Neural cell (in vitro differentiated cells): ENCODE measurements at regions not wholly inside any gene's neighbourhood (a gene's known extent, or its start where the extent isn't known, plus 50 kb on each side); places are given as distances from the start of the nearest gene placed in this dataset.

ENCODE experiments used
- H2AFZ ChIP-seq: fragments of 200-600, 300-800 bp; sonication (generic), shearing (Covaris generic); 2 replicates; pipeline ENCODE4 v1.6.0; 2014; ENCODE audit warnings: low read depth, mild to moderate bottlenecking, antibody characterized with exemption, low read length, moderate library complexity
- H3F3A ChIP-seq: fragments of 200-600 bp; shearing (Covaris generic); 2 replicates; pipeline ENCODE4 v1.6.1; 2016; ENCODE audit warnings: mild to moderate bottlenecking, moderate library complexity, mixed read lengths, antibody characterized with exemption, low read length; ENCODE audit not compliant: insufficient read depth, poor library complexity, severe bottlenecking
- H3K27ac ChIP-seq: fragments of 200-600, 300-800 bp; sonication (generic), shearing (Covaris generic); 2 replicates; pipeline ENCODE4 v1.5.1; 2014; ENCODE audit warnings: mild to moderate bottlenecking, low read length, moderate library complexity
- H3K27me3 ChIP-seq: fragments of 300-800, 200-600 bp; sonication (generic), shearing (Covaris generic); 2 replicates; pipeline ENCODE4 v1.6.0; 2014; ENCODE audit warnings: mild to moderate bottlenecking, low read depth, low read length, moderate library complexity; ENCODE audit not compliant: insufficient read depth
- H3K36me3 ChIP-seq: fragments of 300-800, 200-600 bp; sonication (generic), shearing (Covaris generic); 2 replicates; pipeline ENCODE4 v1.5.1; 2014; ENCODE audit warnings: mild to moderate bottlenecking, antibody characterized with exemption, low read length, moderate library complexity; ENCODE audit not compliant: insufficient read depth
- H3K4me2 ChIP-seq: fragments of 300-800, 200-600 bp; sonication (generic), shearing (Covaris generic); 2 replicates; pipeline ENCODE4 v1.6.0; 2014; ENCODE audit warnings: mild to moderate bottlenecking, low read length
- H3K4me3 ChIP-seq: fragments of 300-800, 200-600 bp; sonication (generic), shearing (Covaris generic); 2 replicates; pipeline ENCODE4 v1.5.1; 2014; ENCODE audit warnings: mild to moderate bottlenecking, low read length, moderate library complexity
- H3K79me2 ChIP-seq: fragments of 200-600 bp; shearing (Covaris generic); replicated peaks from 2 replicates; pipeline ENCODE4 v1.6.0; 2014; ENCODE audit warnings: mild to moderate bottlenecking, low read length, moderate library complexity; ENCODE audit not compliant: insufficient read depth
- H3K9ac ChIP-seq: fragments of 300-800, 200-600 bp; sonication (generic), shearing (Covaris generic); 2 replicates; pipeline ENCODE4 v1.6.1; 2016; ENCODE audit warnings: mild to moderate bottlenecking, low read length, mixed read lengths
- H3K9me2 ChIP-seq: fragments of 200-600 bp; shearing (Covaris generic); 2 replicates; pipeline ENCODE4 v1.6.1; 2016; ENCODE audit warnings: mild to moderate bottlenecking, low read length, mixed read lengths; ENCODE audit not compliant: insufficient read depth
- H3K9me3 ChIP-seq: fragments of 200-600, 300-800 bp; sonication (generic), shearing (Covaris generic); 2 replicates; pipeline ENCODE4 v1.6.1; 2016; ENCODE audit warnings: mild to moderate bottlenecking, mixed run types, low read length, moderate library complexity, mixed read lengths
- H4K20me1 ChIP-seq: fragments of 200-600 bp; shearing (Covaris generic); 2 replicates; pipeline ENCODE4 v1.6.1; 2016; ENCODE audit warnings: mild to moderate bottlenecking, mixed run types; ENCODE audit not compliant: insufficient read depth
- EP300 ChIP-seq: fragments of 450-650 bp; conservative IDR thresholded peaks from 2 replicates; pipeline ENCODE4 v1.6.1; 2014; ENCODE audit warnings: antibody characterized with exemption, mild to moderate bottlenecking, moderate library complexity; ENCODE audit not compliant: poor library complexity, severe bottlenecking
- EZH2 ChIP-seq: fragments of 200-600, 300-800 bp; shearing (Covaris generic), sonication (generic); IDR thresholded peaks from 2 replicates; pipeline ENCODE4 v1.6.1; 2014; ENCODE audit warnings: antibody characterized with exemption, low read length, borderline replicate concordance, mild to moderate bottlenecking; ENCODE audit not compliant: insufficient read depth, poor library complexity, severe bottlenecking
- MXI1 ChIP-seq: fragments of 450-650 bp; conservative IDR thresholded peaks from 2 replicates; pipeline ENCODE4 v1.6.1; 2014; ENCODE audit warnings: antibody characterized with exemption, mild to moderate bottlenecking; ENCODE audit not compliant: poor library complexity, severe bottlenecking
- POLR2AphosphoS5 ChIP-seq: IDR thresholded peaks from 2 replicates; pipeline ENCODE4 v1.6.1; 2012
- RAD21 ChIP-seq: fragments of 450-650 bp; conservative IDR thresholded peaks from 2 replicates; pipeline ENCODE4 v1.6.1; 2014; ENCODE audit warnings: antibody characterized with exemption, mild to moderate bottlenecking, moderate library complexity
- SMC3 ChIP-seq: fragments of 450-650 bp; conservative IDR thresholded peaks from 2 replicates; pipeline ENCODE4 v1.6.1; 2014; ENCODE audit warnings: antibody characterized with exemption, mild to moderate bottlenecking, moderate library complexity; ENCODE audit not compliant: poor library complexity
- TAF1 ChIP-seq: IDR thresholded peaks from 2 replicates; pipeline ENCODE4 v1.6.1; 2012; ENCODE audit warnings: low read depth
- TF ChIP-seq, protein P1 (sequence below): IDR thresholded peaks from 2 replicates; pipeline ENCODE4 v1.6.1; 2012; ENCODE audit warnings: borderline replicate concordance
- TF ChIP-seq, protein P2 (sequence below): fragments of 450-650 bp; IDR thresholded peaks from 2 replicates; pipeline ENCODE4 v1.5.1; 2014; ENCODE audit warnings: antibody characterized with exemption, mild to moderate bottlenecking, moderate library complexity; ENCODE audit not compliant: poor library complexity, severe bottlenecking

DNA sequence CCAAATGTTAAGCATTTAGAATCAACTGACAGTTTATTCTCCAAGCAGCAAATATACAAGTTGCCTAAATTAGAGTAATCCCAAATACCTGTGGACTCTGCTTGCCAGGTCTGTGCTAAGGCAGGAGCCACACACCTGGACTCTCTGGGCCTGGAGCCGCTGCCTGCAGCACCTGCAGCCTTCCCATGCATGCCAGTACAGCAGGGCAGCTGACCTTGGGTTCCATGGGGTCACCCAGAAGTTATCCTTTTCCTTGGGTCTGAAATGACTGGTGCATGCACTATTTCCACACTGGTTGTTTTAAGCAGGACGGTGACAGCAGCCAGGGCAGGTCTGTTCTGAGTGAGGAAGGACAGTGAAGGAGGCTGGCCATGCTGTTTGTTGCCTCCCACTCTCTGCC lies 573.2 kb downstream of the GLRX3 start:
- no peaks in the 10 kb centered on the region for H3K9me3 ChIP-seq
- no peak overlapping the region for H3K9ac ChIP-seq
- H3K4me2 ChIP-seq, result no peak overlapping the region
- no peaks in the 10 kb centered on the region for H3K79me2 ChIP-seq
- H3K36me3 ChIP-seq, result no peaks in the 10 kb centered on the region
- H3K27ac ChIP-seq, result no peak overlapping the region
- H2AFZ ChIP-seq, result no peak overlapping the region
- TF ChIP-seq EZH2 (no peak), EP300 (no peak), SMC3 (no peak), RAD21 (no peak), POLR2AphosphoS5 (no peak), TAF1 (no peak), MXI1 (no peak)
- TF ChIP-seq, protein P1, sequence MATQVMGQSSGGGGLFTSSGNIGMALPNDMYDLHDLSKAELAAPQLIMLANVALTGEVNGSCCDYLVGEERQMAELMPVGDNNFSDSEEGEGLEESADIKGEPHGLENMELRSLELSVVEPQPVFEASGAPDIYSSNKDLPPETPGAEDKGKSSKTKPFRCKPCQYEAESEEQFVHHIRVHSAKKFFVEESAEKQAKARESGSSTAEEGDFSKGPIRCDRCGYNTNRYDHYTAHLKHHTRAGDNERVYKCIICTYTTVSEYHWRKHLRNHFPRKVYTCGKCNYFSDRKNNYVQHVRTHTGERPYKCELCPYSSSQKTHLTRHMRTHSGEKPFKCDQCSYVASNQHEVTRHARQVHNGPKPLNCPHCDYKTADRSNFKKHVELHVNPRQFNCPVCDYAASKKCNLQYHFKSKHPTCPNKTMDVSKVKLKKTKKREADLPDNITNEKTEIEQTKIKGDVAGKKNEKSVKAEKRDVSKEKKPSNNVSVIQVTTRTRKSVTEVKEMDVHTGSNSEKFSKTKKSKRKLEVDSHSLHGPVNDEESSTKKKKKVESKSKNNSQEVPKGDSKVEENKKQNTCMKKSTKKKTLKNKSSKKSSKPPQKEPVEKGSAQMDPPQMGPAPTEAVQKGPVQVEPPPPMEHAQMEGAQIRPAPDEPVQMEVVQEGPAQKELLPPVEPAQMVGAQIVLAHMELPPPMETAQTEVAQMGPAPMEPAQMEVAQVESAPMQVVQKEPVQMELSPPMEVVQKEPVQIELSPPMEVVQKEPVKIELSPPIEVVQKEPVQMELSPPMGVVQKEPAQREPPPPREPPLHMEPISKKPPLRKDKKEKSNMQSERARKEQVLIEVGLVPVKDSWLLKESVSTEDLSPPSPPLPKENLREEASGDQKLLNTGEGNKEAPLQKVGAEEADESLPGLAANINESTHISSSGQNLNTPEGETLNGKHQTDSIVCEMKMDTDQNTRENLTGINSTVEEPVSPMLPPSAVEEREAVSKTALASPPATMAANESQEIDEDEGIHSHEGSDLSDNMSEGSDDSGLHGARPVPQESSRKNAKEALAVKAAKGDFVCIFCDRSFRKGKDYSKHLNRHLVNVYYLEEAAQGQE, result no peak
- TF ChIP-seq, protein P2, sequence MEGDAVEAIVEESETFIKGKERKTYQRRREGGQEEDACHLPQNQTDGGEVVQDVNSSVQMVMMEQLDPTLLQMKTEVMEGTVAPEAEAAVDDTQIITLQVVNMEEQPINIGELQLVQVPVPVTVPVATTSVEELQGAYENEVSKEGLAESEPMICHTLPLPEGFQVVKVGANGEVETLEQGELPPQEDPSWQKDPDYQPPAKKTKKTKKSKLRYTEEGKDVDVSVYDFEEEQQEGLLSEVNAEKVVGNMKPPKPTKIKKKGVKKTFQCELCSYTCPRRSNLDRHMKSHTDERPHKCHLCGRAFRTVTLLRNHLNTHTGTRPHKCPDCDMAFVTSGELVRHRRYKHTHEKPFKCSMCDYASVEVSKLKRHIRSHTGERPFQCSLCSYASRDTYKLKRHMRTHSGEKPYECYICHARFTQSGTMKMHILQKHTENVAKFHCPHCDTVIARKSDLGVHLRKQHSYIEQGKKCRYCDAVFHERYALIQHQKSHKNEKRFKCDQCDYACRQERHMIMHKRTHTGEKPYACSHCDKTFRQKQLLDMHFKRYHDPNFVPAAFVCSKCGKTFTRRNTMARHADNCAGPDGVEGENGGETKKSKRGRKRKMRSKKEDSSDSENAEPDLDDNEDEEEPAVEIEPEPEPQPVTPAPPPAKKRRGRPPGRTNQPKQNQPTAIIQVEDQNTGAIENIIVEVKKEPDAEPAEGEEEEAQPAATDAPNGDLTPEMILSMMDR, result no peak
- no peaks in the 10 kb centered on the region for H3K9me2 ChIP-seq
- H3K4me3 ChIP-seq, result no peak overlapping the region
- H3K27me3 ChIP-seq, result no peaks in the 10 kb centered on the region
- H3F3A ChIP-seq, result no peaks in the 10 kb centered on the region
- H4K20me1 ChIP-seq, result no peaks in the 10 kb centered on the region

DNA sequence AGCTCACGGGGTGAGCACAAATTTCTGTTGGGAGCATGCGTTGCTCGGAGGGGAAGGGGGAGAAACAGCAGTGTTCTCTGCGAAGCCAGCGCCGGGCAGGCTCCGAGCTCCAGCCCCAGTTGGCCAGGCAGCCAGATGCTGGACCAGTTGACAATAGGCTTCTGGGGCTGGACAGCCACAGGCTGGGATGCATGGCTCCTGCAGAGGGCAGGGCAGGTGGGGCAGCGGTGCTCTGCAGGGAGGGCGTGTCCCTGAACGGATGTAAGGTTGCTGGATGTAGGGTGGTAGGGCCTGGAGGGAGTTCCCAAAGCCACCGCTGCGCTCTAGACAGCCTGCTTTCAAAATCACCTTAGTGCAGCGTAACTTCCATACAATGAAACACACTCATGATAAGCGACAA lies 574.9 kb downstream of the GLRX3 start:
- no peak overlapping the region for H3K4me3 ChIP-seq
- H3K27ac ChIP-seq, result no peak overlapping the region
- H3K79me2 ChIP-seq, result no peaks in the 10 kb centered on the region
- H3F3A ChIP-seq, result no peaks in the 10 kb centered on the region
- TF ChIP-seq, protein P1, result no peak
- no peak for TF ChIP-seq MXI1
- no peaks in the 10 kb centered on the region for H3K36me3 ChIP-seq
- H3K27me3 ChIP-seq, result no peaks in the 10 kb centered on the region
- H3K9ac ChIP-seq, result no peak overlapping the region
- no peaks in the 10 kb centered on the region for H3K9me3 ChIP-seq
- H3K4me2 ChIP-seq, result no peak overlapping the region
- H4K20me1 ChIP-seq, result no peaks in the 10 kb centered on the region
- no peak overlapping the region for H2AFZ ChIP-seq
- H3K9me2 ChIP-seq, result no peaks in the 10 kb centered on the region
